ENCODE measurements at regions not wholly inside any gene's neighbourhood (a gene's known extent, or its start where the extent isn't known, plus 50 kb on each side); places are given as distances from the start of the nearest gene placed in this dataset.

DNA sequence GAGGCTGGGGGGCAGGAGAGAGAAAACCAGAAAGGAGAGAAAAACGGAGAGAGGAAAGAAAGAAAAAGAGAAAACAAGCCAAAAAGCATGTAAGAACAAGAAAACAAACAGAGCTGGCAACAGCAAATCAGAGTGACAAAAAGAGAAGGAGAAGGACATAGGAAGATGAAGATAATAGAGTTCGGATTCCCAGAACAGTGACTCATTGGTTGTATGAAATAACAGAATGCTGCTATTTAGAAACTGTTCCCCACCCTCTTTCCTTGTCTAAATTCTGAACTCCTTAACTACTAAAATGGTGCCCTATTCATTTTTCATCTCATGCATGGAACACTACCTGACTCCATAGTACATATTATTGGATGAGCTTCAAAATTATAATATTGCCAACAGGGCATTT, 317.4 kb downstream of the C11orf87 start:
- ChIA-PET POLR2A (no interaction called here), CTCF (interaction anchor here (1.0 kb wide), 1 partner anchor 126 kb away, joined by 3 read pairs; no protein-coding TSS in a partner anchor)
- no peak overlapping the region for H2AFZ ChIP-seq (ENCODE audit: low read depth)
- no peaks in the 10 kb centered on the region for H3K79me2 ChIP-seq (ENCODE audit: insufficient read depth)
- no peaks in the 10 kb centered on the region for H3K4me1 ChIP-seq (ENCODE audit: control insufficient read depth in 1 of 2, insufficient read depth in 2 of 2, low read depth in 1 of 2, low read length in 1 of 2)
- no peaks in the 10 kb centered on the region for H4K20me1 ChIP-seq (ENCODE audit: insufficient read depth)
- no peak overlapping the region for H3K4me3 ChIP-seq (ENCODE audit: low read depth in 2 of 2, low read length in 1 of 2)
- no peak for TF ChIP-seq CHD2 (IDR thresholded peaks at IDR 0.05; ENCODE audit: low read length, partially characterized antibody)
- TF ChIP-seq, protein P1, sequence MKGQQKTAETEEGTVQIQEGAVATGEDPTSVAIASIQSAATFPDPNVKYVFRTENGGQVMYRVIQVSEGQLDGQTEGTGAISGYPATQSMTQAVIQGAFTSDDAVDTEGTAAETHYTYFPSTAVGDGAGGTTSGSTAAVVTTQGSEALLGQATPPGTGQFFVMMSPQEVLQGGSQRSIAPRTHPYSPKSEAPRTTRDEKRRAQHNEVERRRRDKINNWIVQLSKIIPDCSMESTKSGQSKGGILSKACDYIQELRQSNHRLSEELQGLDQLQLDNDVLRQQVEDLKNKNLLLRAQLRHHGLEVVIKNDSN (IDR thresholded peaks at IDR 0.05; ENCODE audit: borderline replicate concordance, low read depth) = no peak
- TF ChIP-seq, protein P2, sequence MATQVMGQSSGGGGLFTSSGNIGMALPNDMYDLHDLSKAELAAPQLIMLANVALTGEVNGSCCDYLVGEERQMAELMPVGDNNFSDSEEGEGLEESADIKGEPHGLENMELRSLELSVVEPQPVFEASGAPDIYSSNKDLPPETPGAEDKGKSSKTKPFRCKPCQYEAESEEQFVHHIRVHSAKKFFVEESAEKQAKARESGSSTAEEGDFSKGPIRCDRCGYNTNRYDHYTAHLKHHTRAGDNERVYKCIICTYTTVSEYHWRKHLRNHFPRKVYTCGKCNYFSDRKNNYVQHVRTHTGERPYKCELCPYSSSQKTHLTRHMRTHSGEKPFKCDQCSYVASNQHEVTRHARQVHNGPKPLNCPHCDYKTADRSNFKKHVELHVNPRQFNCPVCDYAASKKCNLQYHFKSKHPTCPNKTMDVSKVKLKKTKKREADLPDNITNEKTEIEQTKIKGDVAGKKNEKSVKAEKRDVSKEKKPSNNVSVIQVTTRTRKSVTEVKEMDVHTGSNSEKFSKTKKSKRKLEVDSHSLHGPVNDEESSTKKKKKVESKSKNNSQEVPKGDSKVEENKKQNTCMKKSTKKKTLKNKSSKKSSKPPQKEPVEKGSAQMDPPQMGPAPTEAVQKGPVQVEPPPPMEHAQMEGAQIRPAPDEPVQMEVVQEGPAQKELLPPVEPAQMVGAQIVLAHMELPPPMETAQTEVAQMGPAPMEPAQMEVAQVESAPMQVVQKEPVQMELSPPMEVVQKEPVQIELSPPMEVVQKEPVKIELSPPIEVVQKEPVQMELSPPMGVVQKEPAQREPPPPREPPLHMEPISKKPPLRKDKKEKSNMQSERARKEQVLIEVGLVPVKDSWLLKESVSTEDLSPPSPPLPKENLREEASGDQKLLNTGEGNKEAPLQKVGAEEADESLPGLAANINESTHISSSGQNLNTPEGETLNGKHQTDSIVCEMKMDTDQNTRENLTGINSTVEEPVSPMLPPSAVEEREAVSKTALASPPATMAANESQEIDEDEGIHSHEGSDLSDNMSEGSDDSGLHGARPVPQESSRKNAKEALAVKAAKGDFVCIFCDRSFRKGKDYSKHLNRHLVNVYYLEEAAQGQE (IDR thresholded peaks at IDR 0.05; ENCODE audit: low read depth, low read length) = no peak
- TF ChIP-seq, protein P3, sequence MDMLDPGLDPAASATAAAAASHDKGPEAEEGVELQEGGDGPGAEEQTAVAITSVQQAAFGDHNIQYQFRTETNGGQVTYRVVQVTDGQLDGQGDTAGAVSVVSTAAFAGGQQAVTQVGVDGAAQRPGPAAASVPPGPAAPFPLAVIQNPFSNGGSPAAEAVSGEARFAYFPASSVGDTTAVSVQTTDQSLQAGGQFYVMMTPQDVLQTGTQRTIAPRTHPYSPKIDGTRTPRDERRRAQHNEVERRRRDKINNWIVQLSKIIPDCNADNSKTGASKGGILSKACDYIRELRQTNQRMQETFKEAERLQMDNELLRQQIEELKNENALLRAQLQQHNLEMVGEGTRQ (IDR thresholded peaks at IDR 0.05; ENCODE audit: borderline replicate concordance, low read depth, low read length) = no peak
- no peak for TF ChIP-seq FOSL2 (IDR thresholded peaks at IDR 0.05; ENCODE audit: borderline replicate concordance, low read depth)
- TF ChIP-seq RCOR1 (IDR thresholded peaks at IDR 0.05; ENCODE audit: low read length) = no peak
- TF ChIP-seq RAD21 (IDR thresholded peaks at IDR 0.05; ENCODE audit: low read length) = no peak
- TF ChIP-seq FOXJ3 (CRISPR knock-in tag; IDR thresholded peaks at IDR 0.05) = no peak
- TF ChIP-seq, protein P4, sequence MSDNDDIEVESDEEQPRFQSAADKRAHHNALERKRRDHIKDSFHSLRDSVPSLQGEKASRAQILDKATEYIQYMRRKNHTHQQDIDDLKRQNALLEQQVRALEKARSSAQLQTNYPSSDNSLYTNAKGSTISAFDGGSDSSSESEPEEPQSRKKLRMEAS (IDR thresholded peaks at IDR 0.05; ENCODE audit: low read depth) = no peak
- TF ChIP-seq GABPA (IDR thresholded peaks at IDR 0.05; ENCODE audit: low read depth) = no peak
- no peak for TF ChIP-seq NFIC (IDR thresholded peaks at IDR 0.05; ENCODE audit: borderline replicate concordance)
- TF ChIP-seq TAF1 (IDR thresholded peaks at IDR 0.05; ENCODE audit: borderline replicate concordance, low read depth, low read length) = no peak
- no peak for TF ChIP-seq NRF1 (IDR thresholded peaks at IDR 0.05; ENCODE audit: low read depth, low read length)
- TF ChIP-seq GATA2 (CRISPR knock-in tag; IDR thresholded peaks at IDR 0.05) = no peak
- TF ChIP-seq, protein P5, sequence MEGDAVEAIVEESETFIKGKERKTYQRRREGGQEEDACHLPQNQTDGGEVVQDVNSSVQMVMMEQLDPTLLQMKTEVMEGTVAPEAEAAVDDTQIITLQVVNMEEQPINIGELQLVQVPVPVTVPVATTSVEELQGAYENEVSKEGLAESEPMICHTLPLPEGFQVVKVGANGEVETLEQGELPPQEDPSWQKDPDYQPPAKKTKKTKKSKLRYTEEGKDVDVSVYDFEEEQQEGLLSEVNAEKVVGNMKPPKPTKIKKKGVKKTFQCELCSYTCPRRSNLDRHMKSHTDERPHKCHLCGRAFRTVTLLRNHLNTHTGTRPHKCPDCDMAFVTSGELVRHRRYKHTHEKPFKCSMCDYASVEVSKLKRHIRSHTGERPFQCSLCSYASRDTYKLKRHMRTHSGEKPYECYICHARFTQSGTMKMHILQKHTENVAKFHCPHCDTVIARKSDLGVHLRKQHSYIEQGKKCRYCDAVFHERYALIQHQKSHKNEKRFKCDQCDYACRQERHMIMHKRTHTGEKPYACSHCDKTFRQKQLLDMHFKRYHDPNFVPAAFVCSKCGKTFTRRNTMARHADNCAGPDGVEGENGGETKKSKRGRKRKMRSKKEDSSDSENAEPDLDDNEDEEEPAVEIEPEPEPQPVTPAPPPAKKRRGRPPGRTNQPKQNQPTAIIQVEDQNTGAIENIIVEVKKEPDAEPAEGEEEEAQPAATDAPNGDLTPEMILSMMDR (IDR thresholded peaks at IDR 0.05) = no peak
- no peak for TF ChIP-seq MXI1 (IDR thresholded peaks at IDR 0.05; ENCODE audit: low read depth, low read length)
- no peaks in the 10 kb centered on the region for H3K9me2 ChIP-seq
- no peaks in the 10 kb centered on the region for H3K36me3 ChIP-seq (replicated peaks in 1 of 2; ENCODE audit: control insufficient read depth in 1 of 2, insufficient read depth in 2 of 2, low read length in 1 of 2)
- no peak overlapping the region for H3K9ac ChIP-seq
- WGBS (ENCODE audit: low lambda C conversion rate) = 19% methylated on average over 2 of the region's 2 CpGs
- H3K27me3 ChIP-seq (ENCODE audit: insufficient read depth) = no peaks in the 10 kb centered on the region
- H3F3A ChIP-seq (replicated peaks; ENCODE audit: insufficient read depth) = no peaks in the 10 kb centered on the region
- H3K9me3 ChIP-seq = no peaks in the 10 kb centered on the region
- no peak for DNase-seq
- no peak overlapping the region for H3K4me2 ChIP-seq
- H3K27ac ChIP-seq (ENCODE audit: low read depth in 2 of 2, low read length in 1 of 2) = no peak overlapping the region

All from SK-N-SH (cell line).